ENCODE measurements at regions not wholly inside any gene's neighbourhood (a gene's known extent, or its start where the extent isn't known, plus 50 kb on each side); places are given as distances from the start of the nearest gene placed in this dataset.

DNA sequence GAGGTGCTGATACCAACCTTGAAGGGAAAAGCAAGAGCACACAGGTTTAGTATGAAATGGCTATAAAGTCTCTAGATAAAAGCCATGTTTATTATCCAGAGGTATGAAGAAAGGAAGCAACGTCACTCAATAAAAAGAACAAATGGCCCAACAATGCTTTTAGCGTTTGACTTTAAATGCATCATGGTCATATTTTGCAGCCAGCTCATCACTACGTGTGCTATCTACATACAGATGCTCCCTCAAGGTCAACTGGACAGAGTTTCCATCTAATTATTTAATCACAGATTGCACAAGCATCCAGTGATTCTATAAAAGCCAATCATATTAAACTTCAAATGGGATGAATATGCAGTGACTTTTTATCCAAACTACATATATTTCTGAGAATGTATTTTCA is 127.6 kb upstream of the SYNDIG1 start:
- TF ChIP-seq, protein P1, sequence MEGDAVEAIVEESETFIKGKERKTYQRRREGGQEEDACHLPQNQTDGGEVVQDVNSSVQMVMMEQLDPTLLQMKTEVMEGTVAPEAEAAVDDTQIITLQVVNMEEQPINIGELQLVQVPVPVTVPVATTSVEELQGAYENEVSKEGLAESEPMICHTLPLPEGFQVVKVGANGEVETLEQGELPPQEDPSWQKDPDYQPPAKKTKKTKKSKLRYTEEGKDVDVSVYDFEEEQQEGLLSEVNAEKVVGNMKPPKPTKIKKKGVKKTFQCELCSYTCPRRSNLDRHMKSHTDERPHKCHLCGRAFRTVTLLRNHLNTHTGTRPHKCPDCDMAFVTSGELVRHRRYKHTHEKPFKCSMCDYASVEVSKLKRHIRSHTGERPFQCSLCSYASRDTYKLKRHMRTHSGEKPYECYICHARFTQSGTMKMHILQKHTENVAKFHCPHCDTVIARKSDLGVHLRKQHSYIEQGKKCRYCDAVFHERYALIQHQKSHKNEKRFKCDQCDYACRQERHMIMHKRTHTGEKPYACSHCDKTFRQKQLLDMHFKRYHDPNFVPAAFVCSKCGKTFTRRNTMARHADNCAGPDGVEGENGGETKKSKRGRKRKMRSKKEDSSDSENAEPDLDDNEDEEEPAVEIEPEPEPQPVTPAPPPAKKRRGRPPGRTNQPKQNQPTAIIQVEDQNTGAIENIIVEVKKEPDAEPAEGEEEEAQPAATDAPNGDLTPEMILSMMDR (IDR thresholded peaks at IDR 0.05), result no peak
- TF ChIP-seq POLR2A (IDR thresholded peaks at IDR 0.05), result no peak

All from thyroid gland (tissue), 4 donors.